A549 (cell line): ENCODE measurements at regions not wholly inside any gene's neighbourhood (a gene's known extent, or its start where the extent isn't known, plus 50 kb on each side); places are given as distances from the start of the nearest gene placed in this dataset.
A peak's percentile ranks its signal among the peaks of the same experiment; 100 is the strongest.

Experiments
- ATAC-seq, 2 experiments: fragments of 200-7000 bp in 1 of 2; fragments of >200 bp in 1 of 2; cut with Nextera tagmentation in 1 of 2; cut with Tn5 transposase in 1 of 2; 3 replicates each; pipeline versions ENCODE4 v1.8.0 to v1.9.1; 2018 to 2020; ENCODE audit warnings: mild to moderate bottlenecking in 1 of 2, moderate library complexity in 1 of 2
- CTCF ChIA-PET: fragments of 300-600 bp; sonication (Branson Sonifier 250); formaldehyde crosslinking; extraction: SDS; loops from one replicate; lab custom pipeline; 2021; ENCODE audit warnings: antibody characterized with exemption, inconsistent platforms; lab: Yijun Ruan, JAX
- POLR2A ChIA-PET: fragments of 350-600 bp; formaldehyde crosslinking; extraction: SDS; loops from one replicate; lab custom pipeline; 2021; ENCODE audit warnings: antibody characterized with exemption, inconsistent platforms; lab: Yijun Ruan, JAX
- DNase-seq, 2 experiments: peaks; one replicate each; pipeline versions ENCODE4 v3.0.0 to v3.0.0-alpha.2; 2011 to 2016; ENCODE audit warnings: low read depth in 1 of 2, low spot score in 1 of 2
- FAIRE-seq: peaks from 2 replicates; lab custom pipeline; 2011; peaks lifted over from hg19 to GRCh38; lab: Jason Lieb, UNC
- H3K27ac ChIP-seq, 2 experiments: fragments of >200 bp; sonication (Bioruptor Twin); formaldehyde crosslinking; 3 replicates each; pipeline ENCODE4 v1.5.1; 2016 to 2017
- H3K4me1 ChIP-seq: fragments of >200 bp; sonication (Bioruptor Twin); formaldehyde crosslinking; 3 replicates; pipeline ENCODE4 v1.6.1; 2016
- H3K4me2 ChIP-seq: fragments of >200 bp; sonication (Bioruptor Twin); formaldehyde crosslinking; 3 replicates; pipeline ENCODE4 v1.6.1; 2016
- H3K4me3 ChIP-seq: fragments of >200 bp; sonication (Bioruptor Twin); formaldehyde crosslinking; 3 replicates; pipeline ENCODE4 v1.5.1; 2016
- H3K9me3 ChIP-seq: fragments of >200 bp; sonication (Bioruptor Twin); formaldehyde crosslinking; 3 replicates; pipeline ENCODE4 v1.6.1; 2016
- CBX2 ChIP-seq: fragments of 200-600 bp; sonication (generic); IDR thresholded peaks from 2 replicates; pipeline ENCODE4 v1.6.1; 2016; ENCODE audit warnings: low read depth, mild to moderate bottlenecking, borderline replicate concordance
- CBX8 ChIP-seq: fragments of 200-600 bp; sonication (generic); IDR thresholded peaks from 2 replicates; pipeline ENCODE4 v1.6.1; 2016
- CEBPB ChIP-seq, 2 experiments: fragments of >200 bp in 1 of 2; sonication (Bioruptor Twin) in 1 of 2; formaldehyde crosslinking in 1 of 2; IDR thresholded peaks; 2 replicates each; pipeline ENCODE4 v1.6.1; 2012 to 2016
- CHD2 ChIP-seq: fragments of 150-350 bp; IDR thresholded peaks from 2 replicates; pipeline ENCODE4 v1.6.1; 2014; ENCODE audit warnings: low read length; ENCODE audit not compliant: partially characterized antibody
- EHMT2 ChIP-seq: fragments of 200-600 bp; sonication (generic); IDR thresholded peaks from 2 replicates; pipeline ENCODE4 v1.6.1; 2016; ENCODE audit warnings: antibody characterized with exemption, low read depth, mild to moderate bottlenecking, moderate library complexity
- GATA3 ChIP-seq: IDR thresholded peaks from 2 replicates; pipeline ENCODE4 v1.6.1; 2012; ENCODE audit warnings: borderline replicate concordance
- HES2 ChIP-seq: fragments of >200 bp; sonication (Bioruptor Twin); formaldehyde crosslinking; IDR thresholded peaks from 2 replicates; pipeline ENCODE4 v1.6.1; 2016
- HMGXB4 ChIP-seq: fragments of 250-450 bp; sonication (Bioruptor Pico); IDR thresholded peaks from 2 replicates; pipeline ENCODE4 v1.5.0; 2021; ENCODE audit warnings: mild to moderate bottlenecking, moderate library complexity, borderline replicate concordance
- HOXA7 ChIP-seq: fragments of 250-450 bp; sonication (Bioruptor Pico); IDR thresholded peaks from 2 replicates; pipeline ENCODE4 v1.5.0; 2020; ENCODE audit warnings: mild to moderate bottlenecking, moderate library complexity
- HOXB13 ChIP-seq: fragments of 250-450 bp; sonication (Bioruptor Pico); IDR thresholded peaks from 2 replicates; pipeline ENCODE4 v1.5.0; 2020; ENCODE audit warnings: low read depth, mild to moderate bottlenecking, moderate library complexity
- HOXB5 ChIP-seq: fragments of 250-450 bp; sonication (Bioruptor Pico); IDR thresholded peaks from 2 replicates; pipeline ENCODE4 v1.5.0; 2020; ENCODE audit warnings: mild to moderate bottlenecking, moderate library complexity
- JUN ChIP-seq, 2 experiments: fragments of >200 bp; sonication (Bioruptor Twin); formaldehyde crosslinking; IDR thresholded peaks; 2 replicates in 1 of 2; 3 replicates in 1 of 2; pipeline ENCODE4 v1.6.1; 2016 to 2017
- JUNB ChIP-seq: fragments of >200 bp; sonication (Bioruptor Twin); formaldehyde crosslinking; IDR thresholded peaks from 2 replicates; pipeline ENCODE4 v1.6.1; 2016
- MAFK ChIP-seq: fragments of 450-650 bp; IDR thresholded peaks from 2 replicates; pipeline ENCODE4 v1.6.1; 2014; ENCODE audit not compliant: partially characterized antibody
- MAX ChIP-seq: IDR thresholded peaks from 2 replicates; pipeline ENCODE4 v1.6.1; 2012
- MAZ ChIP-seq: fragments of 150-350 bp; IDR thresholded peaks from 2 replicates; pipeline ENCODE4 v1.6.1; 2014; ENCODE audit warnings: antibody characterized with exemption, low read depth, low read length, borderline replicate concordance
- NFE2L2 ChIP-seq: fragments of 150-350 bp; conservative IDR thresholded peaks from 2 replicates; pipeline ENCODE4 v1.6.1; 2014; ENCODE audit warnings: low read length
- NR3C1 ChIP-seq: fragments of >200 bp; sonication (Bioruptor Twin); formaldehyde crosslinking; IDR thresholded peaks from 3 replicates; pipeline ENCODE4 v1.6.1; 2017
- POLR2A ChIP-seq: IDR thresholded peaks from 2 replicates; pipeline ENCODE4 v1.6.1; 2012; ENCODE audit warnings: mild to moderate bottlenecking, low read length
- RAD21 ChIP-seq, 2 experiments: fragments of >200 bp in 1 of 2; sonication (Bioruptor Twin) in 1 of 2; formaldehyde crosslinking in 1 of 2; IDR thresholded peaks in 1 of 2; conservative IDR thresholded peaks in 1 of 2; 2 replicates in 1 of 2; 3 replicates in 1 of 2; pipeline ENCODE4 v1.6.1; 2012 to 2018; ENCODE audit warnings: inconsistent platforms in 1 of 2
- RFX5 ChIP-seq: fragments of 450-650 bp; IDR thresholded peaks from 2 replicates; pipeline ENCODE4 v1.7.1; 2014; ENCODE audit warnings: antibody characterized with exemption, mild to moderate bottlenecking, moderate library complexity
- RNF2 ChIP-seq: fragments of 200-600 bp; sonication (generic); IDR thresholded peaks from 2 replicates; pipeline ENCODE4 v1.6.1; 2016; ENCODE audit warnings: low read depth, mild to moderate bottlenecking, antibody characterized with exemption, moderate library complexity, borderline replicate concordance
- SREBF2 ChIP-seq: fragments of 450-650 bp; IDR thresholded peaks from 2 replicates; pipeline ENCODE4 v1.6.1; 2014; ENCODE audit warnings: mild to moderate bottlenecking, moderate library complexity
- TFCP2L1 ChIP-seq: fragments of 250-450 bp; sonication (Bioruptor Pico); IDR thresholded peaks from 2 replicates; pipeline ENCODE4 v1.5.0; 2021; ENCODE audit warnings: mild to moderate bottlenecking
- TP53 ChIP-seq: fragments of 250-450 bp; sonication (Bioruptor Pico); IDR thresholded peaks from 2 replicates; pipeline ENCODE4 v1.5.0; 2021; ENCODE audit warnings: mild to moderate bottlenecking, moderate library complexity
- ZC3H11A ChIP-seq: fragments of 450-650 bp; IDR thresholded peaks from 2 replicates; pipeline ENCODE4 v1.6.1; 2014; ENCODE audit warnings: antibody characterized with exemption, mild to moderate bottlenecking
- ZFP36 ChIP-seq: fragments of 450-650 bp; IDR thresholded peaks from 2 replicates; pipeline ENCODE4 v1.6.1; 2014; ENCODE audit warnings: borderline replicate concordance; ENCODE audit not compliant: partially characterized antibody
- ZSCAN20 ChIP-seq: fragments of 250-450 bp; sonication (Bioruptor Pico); IDR thresholded peaks from 2 replicates; pipeline ENCODE4 v1.8.0; 2022; ENCODE audit warnings: mild to moderate bottlenecking, moderate library complexity
- WGBS: methylation state at CpG from one replicate; pipeline ENCODE4 v1.1.6; 2017; ENCODE audit errors: missing lambda C conversion rate; 5-methylcytosine and 5-hydroxymethylcytosine counted together

GRCh38 chr6:139654888-139655782, 280.7 kb upstream of the CITED2 start:
- no peak for TF ChIP-seq POLR2A
- TF ChIP-seq ZC3H11A = no peak
- TF ChIP-seq MAX = no peak
- ATAC-seq = no peak
- DNase-seq = peak in 1 of 2 experiments; percentile 0
- FAIRE-seq = no peak
- POLR2A ChIA-PET = no interaction called here
- no peak overlapping the region for H3K4me3 ChIP-seq
- CTCF ChIA-PET = interaction anchor here (1.1 kb wide), 1 partner anchor 119 kb away, joined by 3 read pairs; no protein-coding TSS in a partner anchor
- peak overlapping the region; percentile 26 to 67; a peak in 5 of 6 replicates for H3K27ac ChIP-seq
- WGBS = 82% methylated on average over 10 of the region's 10 CpGs
- H3K9me3 ChIP-seq = no peaks in the 10 kb centered on the region
- H3K4me2 ChIP-seq = peak overlapping the region; percentile 36
- H3K4me1 ChIP-seq = peaks cover 15% of the 10 kb centered on the region; the same call in 2 of the 3 replicates

GRCh38 chr6:139654309-139654708, 279.9 kb upstream of the CITED2 start:
- Histone ChIP-seq H3K4me3 (no peak overlapping the region), H3K9me3 (no peaks in the 10 kb centered on the region), H3K4me1 (peaks cover 15% of the 10 kb centered on the region; the same call in 2 of the 3 replicates), H3K4me2 (no peak overlapping the region), H3K27ac (no peak overlapping the region)
- ChIA-PET POLR2A (no interaction called here), CTCF (interaction anchor here (1.1 kb wide), 1 partner anchor 119 kb away, joined by 3 read pairs; no protein-coding TSS in a partner anchor)
- WGBS = 82% methylated on average over 5 of the region's 5 CpGs
- FAIRE-seq = no peak
- TF ChIP-seq HOXB5 (CRISPR knock-in tag) (no peak), ZFP36 (no peak), EHMT2 (no peak), RFX5 (no peak), HES2 (no peak), HOXB13 (CRISPR knock-in tag) (no peak), NR3C1 (no peak), CBX8 (no peak), CHD2 (no peak), ZSCAN20 (CRISPR knock-in tag) (no peak), GATA3 (no peak), MAFK (no peak), HOXA7 (no peak), JUNB (no peak), MAZ (no peak), TP53 (no peak), JUN (IDR thresholded peaks at IDR 0.05) (no peak), HMGXB4 (CRISPR knock-in tag) (no peak), NFE2L2 (no peak), SREBF2 (no peak)
- no peak for DNase-seq
- no peak for ATAC-seq

- FAIRE-seq = no peak
Observed at GRCh38 chr6:139653111-139653510, 278.7 kb upstream of the CITED2 start.

More at GRCh38 chr6:139653111-139653510, 278.7 kb upstream of the CITED2 start:
- H3K4me2 ChIP-seq = no peak overlapping the region
- H3K4me1 ChIP-seq = peaks cover 15% of the 10 kb centered on the region; the same call in 2 of the 3 replicates
- no peak overlapping the region for H3K27ac ChIP-seq
- 72% methylated on average over 4 of the region's 4 CpGs for WGBS
- POLR2A ChIA-PET = no interaction called here
- H3K4me3 ChIP-seq = no peak overlapping the region
- TF ChIP-seq CEBPB (IDR thresholded peaks at IDR 0.05) (no peak), RAD21 (conservative IDR thresholded peaks at IDR 0.05 in 1 of 2, IDR thresholded peaks at IDR 0.05 in 1 of 2) (no peak), CBX2 (no peak), RNF2 (no peak), MAX (no peak), TFCP2L1 (CRISPR knock-in tag) (no peak)
- CTCF ChIA-PET = interaction anchor here (0.5 kb wide), 1 partner anchor 59 kb away, joined by 4 read pairs; no protein-coding TSS in a partner anchor
- no peaks in the 10 kb centered on the region for H3K9me3 ChIP-seq
- DNase-seq (no peak), ATAC-seq (no peak)
